ENCODE measurements at regions not wholly inside any gene's neighbourhood (a gene's known extent, or its start where the extent isn't known, plus 50 kb on each side); places are given as distances from the start of the nearest gene placed in this dataset.

DNA sequence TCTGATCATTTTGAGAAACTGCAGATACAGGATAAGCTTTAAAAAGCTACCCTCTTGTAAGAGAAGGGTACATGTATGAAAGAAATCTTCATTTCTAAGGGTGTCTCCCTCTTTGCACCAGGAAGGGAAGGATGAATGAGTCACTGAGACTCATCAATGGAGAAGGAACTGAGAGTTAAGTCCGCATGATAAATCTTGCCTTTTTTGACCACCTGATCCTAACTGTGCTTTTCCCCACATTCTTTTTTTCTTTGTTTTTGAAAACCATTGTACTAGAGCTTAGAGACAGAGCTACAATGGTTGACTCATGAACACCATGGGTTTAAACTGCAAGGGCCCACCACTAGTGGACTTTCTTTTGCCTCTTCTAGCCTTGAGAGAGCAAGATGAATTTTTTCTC, 353.0 kb upstream of the RGS17 start:
- TF ChIP-seq CTCF (IDR thresholded peaks at IDR 0.05), result no peak
- no peak for TF ChIP-seq POLR2AphosphoS5 (IDR thresholded peaks at IDR 0.05)

Data from prostate gland (tissue), 2 donors.